GM23248 (cell line): ENCODE measurements at regions not wholly inside any gene's neighbourhood (a gene's known extent, or its start where the extent isn't known, plus 50 kb on each side); places are given as distances from the start of the nearest gene placed in this dataset.

Source experiments
- EZH2 ChIP-seq: fragments of 200-600 bp; sonication (generic); IDR thresholded peaks from 2 replicates; pipeline ENCODE4 v1.6.1; 2018; ENCODE audit warnings: antibody characterized with exemption, mild to moderate bottlenecking; ENCODE audit not compliant: insufficient read depth, poor library complexity, severe bottlenecking
- EZH2phosphoT487 ChIP-seq: fragments of 200-600 bp; sonication (generic); IDR thresholded peaks from 2 replicates; pipeline ENCODE4 v1.6.1; 2018; ENCODE audit warnings: antibody characterized with exemption, moderate library complexity, mild to moderate bottlenecking, low read depth; ENCODE audit not compliant: insufficient read depth

GRCh38 chr5:72565513-72566289, 58.5 kb upstream of the ZNF366 start:
- TF ChIP-seq EZH2, result no peak
- no peak for TF ChIP-seq EZH2phosphoT487
